LNCAP (cell line): ENCODE measurements at regions not wholly inside any gene's neighbourhood (a gene's known extent, or its start where the extent isn't known, plus 50 kb on each side); places are given as distances from the start of the nearest gene placed in this dataset.

ENCODE experiments used
- TF ChIP-seq, protein P1 (sequence below): fragments of 450-650 bp; IDR thresholded peaks from 2 replicates; pipeline ENCODE4 v1.5.1; 2017; ENCODE audit warnings: mild to moderate bottlenecking

DNA sequence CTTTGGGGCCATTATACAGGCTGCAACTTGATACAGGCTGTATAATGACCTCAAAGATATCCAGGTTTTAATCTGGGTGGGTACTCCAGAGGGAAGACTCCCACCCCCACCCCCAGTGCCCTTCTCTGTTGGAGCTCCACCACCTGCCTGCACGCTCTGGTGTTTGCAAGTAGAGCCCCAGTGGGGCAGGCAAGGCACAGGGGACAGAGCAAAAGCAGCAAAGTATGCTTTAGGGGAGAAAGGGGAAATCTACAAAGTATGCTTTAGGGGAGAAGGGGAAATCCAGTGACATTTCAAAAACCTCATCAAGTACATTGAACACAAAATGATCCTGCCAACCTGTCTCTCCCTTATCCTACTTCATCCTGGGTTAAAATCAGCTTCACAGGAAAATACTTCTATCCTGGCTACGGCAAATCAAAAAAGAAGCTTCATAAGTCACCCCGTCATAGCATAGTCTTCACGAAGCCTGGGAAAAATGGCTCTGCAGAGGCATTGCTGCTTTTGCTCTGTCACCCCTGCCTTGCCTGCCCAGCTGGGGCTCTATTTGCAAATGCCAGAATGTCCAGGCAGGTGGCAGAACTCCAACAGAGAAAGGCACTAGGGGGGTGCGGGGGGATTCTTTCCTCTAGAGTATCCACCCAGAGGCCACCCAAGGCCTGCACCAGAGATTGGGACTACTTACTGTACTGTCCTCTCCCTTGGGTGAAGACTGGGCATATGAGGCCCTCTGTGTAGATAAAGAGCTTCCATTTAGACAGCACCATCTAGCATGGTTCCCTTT is 60.9 kb upstream of the ATP11B start:
- TF ChIP-seq, protein P1, sequence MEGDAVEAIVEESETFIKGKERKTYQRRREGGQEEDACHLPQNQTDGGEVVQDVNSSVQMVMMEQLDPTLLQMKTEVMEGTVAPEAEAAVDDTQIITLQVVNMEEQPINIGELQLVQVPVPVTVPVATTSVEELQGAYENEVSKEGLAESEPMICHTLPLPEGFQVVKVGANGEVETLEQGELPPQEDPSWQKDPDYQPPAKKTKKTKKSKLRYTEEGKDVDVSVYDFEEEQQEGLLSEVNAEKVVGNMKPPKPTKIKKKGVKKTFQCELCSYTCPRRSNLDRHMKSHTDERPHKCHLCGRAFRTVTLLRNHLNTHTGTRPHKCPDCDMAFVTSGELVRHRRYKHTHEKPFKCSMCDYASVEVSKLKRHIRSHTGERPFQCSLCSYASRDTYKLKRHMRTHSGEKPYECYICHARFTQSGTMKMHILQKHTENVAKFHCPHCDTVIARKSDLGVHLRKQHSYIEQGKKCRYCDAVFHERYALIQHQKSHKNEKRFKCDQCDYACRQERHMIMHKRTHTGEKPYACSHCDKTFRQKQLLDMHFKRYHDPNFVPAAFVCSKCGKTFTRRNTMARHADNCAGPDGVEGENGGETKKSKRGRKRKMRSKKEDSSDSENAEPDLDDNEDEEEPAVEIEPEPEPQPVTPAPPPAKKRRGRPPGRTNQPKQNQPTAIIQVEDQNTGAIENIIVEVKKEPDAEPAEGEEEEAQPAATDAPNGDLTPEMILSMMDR: no peak

- TF ChIP-seq, protein P1: no peak
Measured at GRCh38 chr3:182735672-182736071, 57.6 kb upstream of the ATP11B start.

DNA sequence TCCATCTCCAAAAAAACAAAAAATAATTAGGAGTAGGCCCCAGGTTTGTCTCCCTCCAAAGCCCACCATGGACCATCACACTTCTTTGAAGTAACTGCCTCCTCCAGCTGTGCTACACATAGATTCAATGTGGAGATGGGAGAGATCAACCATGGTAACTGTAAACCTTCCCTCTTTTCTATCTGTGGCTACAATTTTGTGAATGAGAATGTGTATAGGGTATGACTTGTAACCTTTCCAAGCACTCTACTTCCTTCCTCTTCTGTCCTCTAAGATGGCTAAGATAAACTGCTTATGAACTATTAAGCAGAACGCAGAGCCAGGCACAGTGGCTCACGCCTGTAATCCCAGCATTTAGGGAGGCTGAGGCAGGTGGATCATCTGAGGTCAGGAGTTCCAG is 55.5 kb upstream of the ATP11B start:
- TF ChIP-seq, protein P1: no peak

DNA sequence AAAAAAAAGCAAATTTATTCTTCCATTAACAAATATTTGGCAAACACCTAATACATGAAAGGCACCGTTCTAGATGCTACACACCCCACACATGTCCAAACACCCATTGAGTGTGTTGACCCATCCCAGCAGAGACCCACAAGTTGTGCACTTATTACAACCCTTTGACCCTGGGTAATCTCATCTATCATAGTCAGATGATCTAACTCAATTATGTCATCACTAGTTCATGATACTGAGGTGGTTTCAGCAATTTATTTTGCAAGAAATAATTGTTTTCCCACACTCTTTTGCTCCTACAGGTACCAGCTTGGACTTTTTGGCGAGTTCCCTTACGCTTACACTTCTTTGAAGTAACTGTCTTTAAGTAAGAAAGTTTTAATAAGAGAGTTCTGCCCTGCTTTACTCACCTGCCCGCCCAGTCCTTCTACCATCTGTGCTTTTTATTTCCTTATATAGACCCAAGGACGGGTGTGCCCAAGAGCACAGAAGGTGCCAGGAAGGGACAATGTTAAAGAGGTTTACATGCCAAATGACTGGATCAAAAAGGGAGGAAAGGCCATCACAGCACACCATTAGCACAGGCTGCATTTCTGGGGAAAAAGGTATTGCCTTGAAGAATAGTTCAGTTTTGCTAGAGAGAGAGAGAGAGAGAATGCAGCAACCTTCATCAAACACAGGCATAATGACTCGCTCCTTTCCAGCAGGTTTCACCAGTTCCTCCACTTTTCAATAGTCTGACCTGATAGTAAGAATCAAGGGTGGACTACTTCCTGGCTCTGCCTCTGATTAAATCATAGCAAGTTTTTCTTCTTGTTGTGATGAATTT is 54.5 kb upstream of the ATP11B start:
- TF ChIP-seq, protein P1: no peak

GRCh38 chr3:182739619-182740018 is 53.7 kb upstream of the ATP11B start:
- TF ChIP-seq, protein P1: no peak

GRCh38 chr3:182740710-182741109 is 52.6 kb upstream of the ATP11B start:
- TF ChIP-seq, protein P1: no peak

DNA sequence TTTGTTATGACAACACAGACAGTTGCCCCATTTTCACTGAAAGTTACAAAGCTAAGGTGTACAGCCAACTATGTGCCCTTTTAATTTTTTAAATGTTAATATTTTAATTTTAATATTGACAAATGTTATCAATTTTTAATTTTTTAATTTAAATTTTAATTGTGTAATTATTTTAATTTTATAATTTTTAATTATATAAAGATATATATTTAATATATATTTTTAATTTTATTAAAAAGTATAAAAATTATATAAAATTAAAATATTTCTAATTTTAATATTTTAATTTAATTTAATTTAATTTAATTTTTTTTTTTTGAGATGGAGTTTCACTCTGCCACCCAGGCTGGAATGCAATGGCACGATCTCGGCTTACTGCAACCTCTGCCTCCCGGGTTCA is 52.1 kb upstream of the ATP11B start:
- TF ChIP-seq, protein P1: no peak
